ENCODE measurements at regions not wholly inside any gene's neighbourhood (a gene's known extent, or its start where the extent isn't known, plus 50 kb on each side); places are given as distances from the start of the nearest gene placed in this dataset.
"Not testable (repeated sequence)": the region's sequence is repeated elsewhere in the genome, so short reads cannot be mapped to it uniquely, and the experiment has no call there.

DNA sequence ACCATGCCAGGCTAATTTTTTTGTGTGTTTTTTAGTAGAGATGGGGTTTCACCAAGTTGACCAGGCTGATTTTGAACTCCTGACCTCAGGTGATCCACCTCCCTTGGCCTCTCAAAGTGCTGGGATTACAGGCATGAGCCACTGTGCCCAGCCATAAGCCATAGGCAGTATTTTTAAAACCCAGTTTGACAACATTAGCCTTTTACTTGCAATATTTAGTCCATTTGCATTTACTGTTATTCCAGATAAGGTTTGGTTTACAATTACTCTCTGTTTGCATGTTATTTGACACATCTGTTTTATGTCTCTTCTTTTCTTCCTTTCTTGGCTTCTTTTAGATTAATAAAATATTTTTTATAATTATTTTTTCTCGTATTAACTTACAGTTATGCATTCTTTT, 83.6 kb upstream of the EPHB3 start:
- DNase-seq (ENCODE audit: low read depth), result no peak

DNA sequence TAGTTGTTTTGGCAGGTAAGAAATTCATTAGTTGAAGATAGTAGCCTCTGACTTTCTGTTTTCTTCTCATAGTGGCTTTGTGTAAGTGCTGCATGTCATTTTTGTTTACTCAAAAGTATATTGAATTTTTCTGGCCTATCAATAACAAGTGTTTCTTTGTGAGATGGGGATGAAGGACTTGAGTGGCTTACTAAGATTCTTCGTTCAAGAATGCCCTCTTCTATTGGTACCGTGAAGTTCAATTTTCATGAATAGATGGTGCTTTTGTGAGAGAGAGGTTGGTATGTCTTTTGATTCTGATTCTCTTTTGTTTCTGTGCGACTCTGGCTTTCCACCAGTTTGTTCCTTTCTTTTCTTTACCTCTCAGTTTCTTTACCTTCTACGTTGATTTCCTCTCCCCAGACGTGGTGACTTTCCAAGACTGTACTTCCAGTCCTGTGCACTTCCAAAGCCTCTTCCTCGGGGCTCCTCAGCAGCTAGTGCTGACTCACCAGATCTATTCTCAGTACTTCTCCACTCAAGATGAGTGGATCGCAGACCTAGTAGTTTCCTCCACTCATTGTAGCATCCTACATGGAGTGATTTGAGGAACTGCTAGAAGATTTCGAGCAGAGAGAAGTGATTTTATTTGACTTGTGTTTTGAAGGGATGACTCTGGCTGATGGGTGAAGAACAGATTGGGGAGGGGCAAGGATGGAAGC, 82.0 kb upstream of the EPHB3 start:
- no peak for DNase-seq (ENCODE audit: low read depth)

DNA sequence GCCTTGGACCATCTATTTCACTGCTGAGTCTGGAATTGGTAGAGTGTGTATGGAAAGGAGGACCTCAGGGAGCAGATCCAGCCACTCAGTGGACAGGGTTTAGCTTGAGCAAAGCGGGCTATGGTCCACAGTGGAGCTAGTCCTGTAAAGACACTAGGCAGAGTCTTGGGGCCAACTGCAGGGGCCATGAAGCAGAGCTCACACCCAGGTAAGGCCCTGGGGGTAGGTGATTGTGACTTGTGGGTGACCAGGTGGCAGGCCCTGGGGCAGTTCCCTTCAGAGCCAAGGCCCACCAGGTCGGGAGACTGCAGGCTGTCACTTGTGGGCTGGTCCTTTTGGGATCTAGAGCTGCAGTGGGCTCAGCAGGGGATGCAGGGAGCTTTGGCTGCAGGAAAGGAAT, 80.8 kb upstream of the EPHB3 start:
- DNase-seq (ENCODE audit: low read depth), result no peak

DNA sequence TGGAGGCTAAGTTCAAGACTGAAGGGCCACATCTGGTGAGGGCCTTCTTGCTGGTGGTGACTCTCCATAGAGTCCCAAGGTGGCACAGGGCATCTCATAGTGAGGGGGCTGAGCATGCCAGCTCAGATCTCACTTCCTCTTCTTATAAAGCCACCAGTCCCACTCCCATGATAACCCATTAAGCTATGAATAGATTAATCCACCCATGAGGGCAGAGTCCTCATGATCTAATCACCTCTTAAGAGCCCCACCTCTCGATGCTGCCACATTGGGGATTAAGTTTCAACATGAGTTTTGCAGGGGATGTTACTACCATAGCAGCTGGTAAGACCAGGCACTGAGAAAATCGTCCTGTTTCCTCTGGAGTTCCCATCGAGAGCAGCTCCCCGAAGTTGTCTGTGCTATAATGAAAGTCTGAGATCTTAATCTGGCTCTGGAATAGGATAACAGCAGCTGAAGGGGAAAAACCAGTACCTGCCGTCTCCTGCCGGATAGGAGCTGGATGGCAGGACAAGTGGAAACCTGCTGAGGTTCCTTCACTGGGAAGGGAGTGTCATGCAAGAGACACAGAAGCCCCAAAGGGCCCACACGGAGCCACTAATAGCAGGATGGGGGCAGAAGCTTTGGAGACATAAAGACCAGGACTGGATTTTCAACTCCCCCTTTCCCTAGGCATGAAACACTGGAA, 79.5 kb upstream of the EPHB3 start:
- DNase-seq (ENCODE audit: low read depth), result no peak

DNA sequence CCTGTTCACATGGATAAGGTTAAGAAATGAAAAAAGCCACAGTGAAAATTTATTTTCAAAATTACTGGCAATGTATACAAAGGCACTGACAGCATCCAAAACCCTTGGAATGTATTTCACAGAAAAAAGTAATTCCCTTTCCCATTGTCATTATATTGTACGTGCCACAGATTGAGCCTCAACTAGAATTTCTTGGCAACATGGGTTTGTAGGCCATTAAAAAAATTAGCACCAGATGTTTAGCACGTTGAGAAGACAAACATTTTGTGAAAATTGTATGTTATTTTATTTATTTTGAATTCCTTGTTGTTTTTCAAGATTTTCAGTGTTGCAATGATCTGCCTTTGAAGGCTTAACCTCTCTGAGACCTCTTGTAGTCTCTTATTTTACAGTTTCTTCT, 76.3 kb upstream of the EPHB3 start:
- DNase-seq (ENCODE audit: low read depth), result no peak

DNA sequence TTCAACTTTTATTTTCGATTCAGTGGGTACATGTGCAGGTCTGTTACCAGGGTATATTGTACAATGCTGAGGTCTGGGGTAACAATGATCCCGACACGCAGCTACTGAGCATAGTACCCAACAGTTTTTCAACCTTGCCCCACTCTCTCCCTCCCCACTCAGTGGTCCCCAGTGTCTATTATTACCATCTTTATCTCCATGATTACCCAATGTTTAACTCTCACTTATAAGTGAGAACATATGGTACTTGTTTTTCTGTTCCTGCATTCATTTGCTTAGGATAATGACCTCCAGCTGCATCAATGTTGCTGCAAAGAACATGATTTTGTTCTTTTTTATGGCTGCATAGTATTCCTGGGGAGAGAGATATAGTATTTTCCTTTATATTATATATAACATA, 75.7 kb upstream of the EPHB3 start:
- DNase-seq (ENCODE audit: low read depth), result no peak

DNA sequence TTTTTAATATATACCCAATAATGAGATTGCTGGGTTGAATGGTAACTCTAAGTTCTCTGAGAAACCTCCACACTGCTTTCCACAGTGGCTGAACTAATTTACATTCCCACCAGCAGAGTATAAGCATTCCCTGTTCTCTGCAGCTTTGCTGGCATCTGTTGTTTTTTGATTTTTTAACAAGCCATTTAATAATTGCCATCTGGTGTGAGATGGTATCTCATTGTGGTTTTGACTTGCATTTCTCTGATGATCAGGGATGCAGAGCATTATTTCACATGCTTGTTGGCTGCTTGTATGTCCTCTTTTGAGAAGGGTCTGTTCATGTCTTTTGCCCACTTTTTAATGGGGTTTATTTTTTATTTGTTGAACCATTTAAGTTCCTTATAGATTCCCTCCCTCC, 75.0 kb upstream of the EPHB3 start:
- DNase-seq (ENCODE audit: low read depth), result peak; percentile 53

DNA sequence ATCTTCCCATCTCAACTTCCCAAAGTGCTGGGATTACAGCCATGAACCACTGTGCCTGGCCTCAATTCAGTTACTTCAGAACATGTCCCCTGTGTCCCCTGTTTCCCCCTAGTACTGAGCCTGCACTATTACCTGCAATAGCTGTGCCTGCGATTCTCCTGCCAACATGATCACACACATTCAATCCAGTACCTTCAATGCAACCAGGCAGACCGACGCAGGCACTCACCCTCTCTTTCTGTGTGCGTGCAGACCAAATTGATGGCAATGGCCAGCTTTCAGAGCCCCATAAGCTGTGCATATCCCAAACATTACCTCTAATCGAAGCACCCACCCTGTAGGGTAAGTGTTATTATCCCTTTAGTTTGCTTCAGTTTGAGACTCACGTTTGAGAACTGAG, 73.0 kb upstream of the EPHB3 start:
- DNase-seq (ENCODE audit: low read depth), result no peak

DNA sequence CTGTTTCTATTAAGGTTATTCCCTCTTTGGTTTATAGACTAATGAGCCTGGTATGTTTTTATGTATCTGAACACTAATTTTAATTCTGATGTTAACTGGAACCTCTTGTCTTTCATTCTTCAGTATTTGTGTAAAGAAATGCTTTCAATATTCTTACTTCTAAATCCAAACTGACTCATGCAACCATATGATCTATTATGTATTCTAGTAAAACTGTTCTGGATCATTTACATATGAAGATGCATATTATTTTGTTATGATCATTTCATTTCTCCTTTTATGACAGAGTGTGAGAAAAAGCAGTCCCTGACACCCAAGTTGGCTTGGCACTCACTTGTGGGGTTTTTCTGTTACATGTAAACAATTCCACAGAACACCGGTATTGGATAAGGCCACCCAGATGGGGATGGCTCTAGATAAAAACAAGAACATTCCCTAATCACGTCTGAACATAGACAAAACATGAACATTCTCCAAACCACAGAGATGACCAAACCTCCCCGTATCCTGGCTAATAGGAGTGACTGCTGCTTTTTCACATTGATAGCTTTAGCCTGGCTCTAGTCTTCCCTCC, 72.2 kb upstream of the EPHB3 start:
- DNase-seq (ENCODE audit: low read depth), result no peak

DNA sequence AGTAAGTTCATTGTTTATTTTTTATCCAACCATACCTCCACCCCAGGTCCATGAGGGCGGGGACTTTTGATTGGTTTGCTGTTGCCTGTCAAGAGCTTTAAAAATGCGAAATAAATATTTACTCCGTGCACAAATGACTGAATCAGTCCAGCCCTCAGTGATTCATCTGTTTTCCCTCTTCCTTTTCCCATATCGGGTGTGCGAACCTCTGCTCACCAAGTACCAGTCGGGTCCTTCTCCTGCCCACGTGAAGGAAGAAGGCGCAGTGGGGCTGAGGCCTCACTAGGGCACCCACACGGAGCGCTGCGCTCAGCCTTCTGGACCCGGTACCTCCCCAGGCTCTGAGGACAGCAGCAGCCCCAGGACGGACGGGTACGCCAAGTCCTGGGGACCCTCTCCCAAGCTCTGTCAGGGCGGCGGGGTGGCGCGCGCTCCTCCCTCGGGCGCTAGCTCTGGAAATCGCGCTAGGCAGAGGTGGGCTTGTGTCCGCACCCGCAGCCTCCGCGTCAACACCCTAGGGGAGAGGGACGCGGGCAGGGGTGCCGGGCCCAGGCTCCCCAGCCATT, 70.5 kb upstream of the EPHB3 start:
- no peak for DNase-seq (ENCODE audit: low read depth)

DNA sequence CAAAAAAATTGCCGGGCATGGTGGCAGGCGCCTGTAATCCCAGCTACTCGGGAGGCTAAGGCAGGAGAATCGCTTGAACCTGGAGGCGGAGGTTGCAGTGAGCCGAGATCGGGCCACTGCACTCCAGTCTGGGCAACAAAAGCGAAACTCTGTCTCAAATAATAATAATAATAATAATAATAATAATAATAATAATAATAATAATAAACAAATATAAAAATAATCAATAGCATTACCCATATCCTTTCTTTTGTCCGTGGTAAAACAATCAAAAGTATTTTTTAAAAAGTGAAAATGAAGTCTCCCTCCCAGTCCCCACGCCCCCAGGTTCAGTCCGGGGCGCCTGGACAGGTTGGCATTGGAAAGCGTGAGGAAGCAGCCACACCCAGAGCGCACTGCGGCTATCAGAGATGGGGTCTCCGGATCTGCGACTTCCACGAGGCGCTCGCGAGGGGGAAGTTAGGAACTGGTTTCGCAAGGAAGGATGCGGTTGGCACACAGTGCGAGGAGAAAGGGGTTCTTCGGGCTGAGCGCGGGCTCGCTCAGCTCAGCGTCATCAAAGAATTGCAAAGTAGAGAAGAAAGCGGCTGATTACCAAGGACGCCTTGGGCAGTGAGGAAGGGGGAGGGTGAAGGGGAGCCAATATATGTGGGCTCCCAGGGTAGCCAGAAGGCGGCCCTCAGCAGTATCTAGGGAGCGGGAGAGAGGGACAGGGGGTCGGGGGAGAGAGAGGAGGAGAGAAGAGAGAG, 69.5 kb upstream of the EPHB3 start:
- DNase-seq (ENCODE audit: low read depth), result no peak

DNA sequence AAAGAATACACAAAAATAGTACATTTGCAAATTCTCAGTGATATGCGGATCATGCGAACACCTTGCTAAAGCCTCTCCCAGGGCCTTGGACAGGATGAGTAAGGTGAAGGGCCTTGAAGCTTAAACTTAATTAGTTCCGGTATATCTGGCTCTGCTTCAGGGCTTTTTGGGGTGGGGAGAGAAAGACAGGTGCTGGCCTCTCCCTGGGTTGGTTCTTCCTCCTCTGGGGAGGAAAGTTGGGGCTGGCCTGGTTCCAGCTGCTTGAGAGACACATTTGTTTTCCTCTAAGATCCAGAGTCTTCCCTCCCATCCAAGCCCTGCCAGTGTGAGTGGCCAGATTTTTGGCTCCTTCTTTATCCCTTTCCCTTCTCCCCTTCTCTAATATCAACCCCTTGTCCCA, 64.7 kb upstream of the EPHB3 start:
- no peak for DNase-seq (ENCODE audit: low read depth)

DNA sequence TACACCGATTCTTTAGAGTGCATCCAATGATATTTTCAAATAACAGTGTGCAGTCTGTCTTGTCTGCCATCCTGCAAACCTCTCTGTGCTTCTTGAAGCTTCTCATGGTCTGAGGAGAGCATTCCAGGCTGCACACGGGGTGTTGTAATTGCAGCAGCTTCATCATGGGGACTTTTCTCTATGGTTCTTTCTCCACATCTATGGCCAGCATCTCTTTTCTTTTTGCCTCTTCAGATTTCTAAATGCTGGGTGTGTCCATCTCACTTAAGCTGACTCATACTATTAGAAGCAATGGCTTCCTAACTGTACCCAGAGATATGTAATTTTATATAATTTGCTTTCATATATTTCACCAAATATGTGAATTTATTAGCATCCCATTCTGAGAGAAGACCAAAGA, 63.8 kb upstream of the EPHB3 start:
- no peak for DNase-seq (ENCODE audit: low read depth)

DNA sequence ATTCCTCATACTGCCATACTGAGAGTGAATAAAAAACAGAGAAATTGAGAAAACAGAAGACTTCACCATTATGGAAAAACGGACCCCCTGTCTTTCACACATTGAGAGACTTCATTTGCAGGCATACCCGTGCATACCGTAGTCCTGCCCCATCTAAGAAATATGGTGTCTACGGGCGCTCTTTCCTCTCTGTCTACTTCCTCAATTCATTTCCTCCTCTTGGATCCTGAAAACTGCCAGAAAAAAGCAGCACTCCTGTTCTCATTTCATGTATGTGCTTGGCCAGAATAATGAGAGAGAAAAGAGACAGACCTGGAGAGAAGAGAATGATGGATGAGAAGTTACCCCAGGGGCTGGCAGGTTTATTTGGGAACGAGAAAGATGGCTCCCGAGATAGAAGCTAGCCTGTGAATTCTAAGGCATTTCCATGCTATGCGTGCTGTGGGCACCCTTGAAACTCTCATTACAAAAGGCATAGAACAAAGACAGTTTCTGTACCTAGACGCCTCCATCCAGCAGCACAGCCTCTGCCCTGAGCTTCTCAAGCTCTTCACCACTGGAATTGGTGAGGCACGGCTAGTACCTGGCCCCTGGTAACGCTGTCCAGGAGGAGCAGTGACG, 62.5 kb upstream of the EPHB3 start:
- no peak for DNase-seq (ENCODE audit: low read depth)

DNA sequence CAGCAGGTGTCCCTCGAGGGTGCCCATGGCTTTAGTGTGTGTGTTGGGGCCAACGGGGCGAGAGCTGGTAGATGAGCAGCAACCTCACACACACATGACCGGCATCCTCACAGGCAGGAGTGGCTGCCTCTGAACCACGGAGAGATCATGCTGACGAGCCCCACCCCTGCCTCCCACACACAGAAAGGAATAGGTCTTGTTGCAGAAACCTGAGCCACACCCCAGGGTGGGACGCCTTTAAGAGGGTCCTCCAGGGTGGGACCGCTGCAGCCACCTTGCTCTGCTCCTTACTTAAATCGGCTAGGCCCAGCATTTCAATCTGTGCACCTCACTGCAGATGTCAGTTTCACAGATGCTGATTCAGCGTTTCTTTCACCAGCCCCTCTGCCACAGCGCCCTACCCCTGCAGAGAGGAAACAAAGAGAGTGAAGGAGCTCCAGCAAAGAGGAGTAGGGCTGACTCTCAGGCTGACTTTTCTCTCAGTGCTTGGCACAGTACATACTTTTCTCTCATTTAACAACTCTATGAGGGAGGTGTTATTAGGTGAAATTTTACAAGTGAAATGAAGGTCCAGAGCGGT, 61.2 kb upstream of the EPHB3 start:
- no peak for DNase-seq (ENCODE audit: low read depth)

DNA sequence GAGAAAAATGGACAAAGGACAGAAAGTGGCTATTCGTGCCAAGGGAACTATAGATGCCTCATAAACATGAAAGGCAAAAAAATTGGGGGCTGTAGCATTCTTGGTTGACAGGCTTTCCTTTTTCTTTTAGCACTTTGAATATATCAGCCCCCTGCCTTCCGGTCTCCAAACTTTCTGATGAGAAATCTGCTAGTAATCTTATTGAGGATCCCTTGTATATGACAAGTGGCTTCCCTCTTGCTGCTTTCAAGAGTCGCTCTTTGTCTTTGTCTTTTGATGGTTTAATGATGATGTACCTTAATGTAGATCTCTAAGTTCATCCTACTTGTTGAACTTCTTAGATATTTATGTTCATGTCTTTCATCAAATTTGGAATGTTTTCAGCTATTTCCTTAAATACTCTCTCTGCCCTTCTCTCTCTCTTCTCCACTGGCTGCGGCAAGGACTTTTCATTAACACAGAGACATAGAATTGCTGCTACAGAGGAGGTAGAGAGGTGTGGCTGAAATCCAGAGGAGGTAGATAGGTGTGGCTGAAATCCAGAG, 59.4 kb upstream of the EPHB3 start:
- no peak for DNase-seq (ENCODE audit: low read depth)

DNA sequence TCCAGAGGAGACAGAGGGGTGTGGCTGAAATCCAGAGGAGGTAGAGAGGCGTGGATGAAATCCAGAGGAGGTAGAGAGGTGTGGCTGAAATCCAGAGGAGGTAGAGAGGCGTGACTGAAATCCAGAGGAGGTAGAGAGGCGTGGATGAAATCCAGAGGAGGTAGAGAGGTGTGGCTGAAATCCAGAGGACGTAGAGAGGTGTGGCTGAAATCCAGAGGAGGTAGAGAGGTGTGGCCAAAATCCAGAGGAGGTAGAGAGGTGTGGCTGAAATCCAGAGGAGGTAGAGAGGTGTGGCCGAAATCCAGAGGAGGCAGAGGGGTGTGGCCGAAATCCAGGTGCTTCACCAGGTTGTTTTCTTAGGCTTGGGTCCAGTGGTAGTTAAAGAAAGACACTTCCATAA, 58.7 kb upstream of the EPHB3 start:
- DNase-seq (ENCODE audit: low read depth), result not testable (repeated sequence)

DNA sequence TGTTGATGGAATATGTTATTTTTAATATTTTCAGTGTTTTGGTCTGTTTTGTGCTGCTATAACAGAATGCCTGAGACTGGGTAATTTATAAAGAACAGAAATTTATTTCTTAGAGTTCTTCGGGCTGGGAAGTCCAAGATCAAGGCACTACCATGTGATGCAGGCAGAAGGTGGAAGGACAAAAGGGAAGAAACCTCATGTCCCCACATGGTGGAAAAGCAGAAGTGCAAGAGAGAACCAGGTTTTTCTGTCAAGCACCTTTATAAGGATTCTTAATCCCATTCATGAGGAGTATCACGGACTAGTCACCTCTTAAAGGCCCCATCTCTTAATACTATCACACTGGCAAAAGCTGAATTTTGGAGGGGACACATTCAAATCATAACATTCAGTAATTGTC, 57.9 kb upstream of the EPHB3 start:
- no peak for DNase-seq (ENCODE audit: low read depth)

DNA sequence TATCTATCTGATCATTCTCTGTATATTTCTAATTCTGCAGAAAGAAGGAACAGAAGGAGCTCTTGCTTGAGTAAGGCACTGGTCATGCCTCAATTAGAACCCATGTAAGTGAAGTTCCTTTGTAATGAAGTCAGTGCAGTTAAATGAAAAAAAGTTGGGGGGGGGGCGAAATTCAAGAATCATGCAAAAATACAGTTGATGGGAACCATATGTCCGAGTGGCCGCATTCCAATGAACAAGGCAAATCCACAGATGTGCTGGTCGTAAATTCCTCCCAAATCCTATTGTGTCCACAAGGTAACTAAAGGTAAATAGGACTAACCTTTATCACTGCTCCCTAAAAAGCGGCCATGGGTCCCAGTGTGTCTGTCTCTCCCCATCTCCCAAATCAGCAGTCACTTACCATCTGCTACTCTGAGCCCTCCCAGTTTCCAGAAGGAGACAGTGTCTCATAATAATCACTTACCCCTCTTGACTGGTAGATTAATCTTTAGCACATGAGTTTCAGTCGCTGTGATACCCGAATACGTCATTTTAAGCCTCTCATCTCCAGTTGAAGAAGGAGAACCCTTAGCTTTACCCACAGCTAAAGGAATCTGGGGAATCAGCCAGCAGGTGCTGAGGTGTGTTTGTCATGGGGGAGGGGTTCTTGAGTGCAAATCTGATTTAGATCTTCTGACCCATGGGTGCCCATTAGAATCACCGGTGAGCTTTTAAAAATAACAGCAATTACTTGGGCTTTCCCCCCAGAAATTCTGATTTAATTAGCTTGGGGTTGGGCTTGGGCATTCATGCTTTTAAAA, 56.3 kb upstream of the EPHB3 start:
- peak; percentile 10 for DNase-seq (ENCODE audit: low read depth)

DNA sequence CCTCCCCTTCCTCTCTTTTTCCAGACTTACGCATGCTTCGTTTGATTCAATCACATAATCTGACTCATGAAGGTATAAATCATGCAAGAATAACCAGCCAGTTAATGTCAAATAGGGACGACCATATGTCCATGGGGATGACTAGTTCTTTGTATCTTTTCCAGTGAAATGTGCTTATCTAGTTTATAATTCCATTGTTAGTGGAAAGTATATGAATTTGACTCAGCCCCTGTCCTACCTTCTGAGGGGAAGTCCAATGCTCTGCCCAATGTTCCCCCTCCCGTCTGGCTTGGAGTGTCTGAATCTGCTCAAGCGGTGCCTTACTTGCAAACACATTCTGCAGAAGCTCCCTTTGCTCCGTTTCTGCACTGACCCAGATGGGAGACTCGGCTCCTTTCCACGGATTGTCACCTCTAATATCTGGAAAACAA, 55.0 kb upstream of the EPHB3 start:
- DNase-seq (ENCODE audit: low read depth), result peak; percentile 32

Data from RPMI7951 (cell line).